Ovary (tissue), 7 donors: ENCODE measurements at regions not wholly inside any gene's neighbourhood (a gene's known extent, or its start where the extent isn't known, plus 50 kb on each side); places are given as distances from the start of the nearest gene placed in this dataset.

ENCODE experiments used
- DNase-seq, 5 donors: peaks; one replicate each; pipeline ENCODE4 v3.0.0-alpha.2; 2019 to 2020
- H3K27ac ChIP-seq, 2 donors: fragments of 200-600 bp; one replicate each; pipeline versions ENCODE4 v1.5.1 to v1.8.0; 2019 to 2022
- H3K27me3 ChIP-seq: fragments of 200-600 bp; one replicate; pipeline ENCODE4 v1.8.0; 2022
- H3K36me3 ChIP-seq: fragments of 200-600 bp; sonication (generic); one replicate; pipeline ENCODE4 v1.5.1; 2019
- H3K4me1 ChIP-seq: one replicate; pipeline ENCODE4 v1.8.1; 2013; ENCODE audit warnings: mild to moderate bottlenecking, moderate library complexity; ENCODE audit not compliant: insufficient read depth
- H3K4me3 ChIP-seq: fragments of 200-600 bp; sonication (generic); one replicate; pipeline ENCODE4 v1.5.1; 2017
- H3K9me3 ChIP-seq, 2 donors: fragments of 200-600 bp in 1 of 2; sonication (generic) in 1 of 2; one replicate each; pipeline versions ENCODE4 v1.5.1 to v1.8.1; 2013 to 2019; ENCODE audit warnings: mild to moderate bottlenecking in 1 of 2, moderate library complexity in 1 of 2
- CTCF ChIP-seq, 3 donors: fragments of 450-650 bp in 2 of 3; fragments of 200-600 bp in 1 of 3; IDR thresholded peaks; one replicate each; pipeline versions ENCODE4 v1.5.1 to v1.8.0; 2016 to 2022; ENCODE audit warnings: antibody characterized with exemption in 3 of 3, mild to moderate bottlenecking in 1 of 3
- EP300 ChIP-seq: sonication (generic); formaldehyde crosslinking; IDR thresholded peaks from one replicate; pipeline ENCODE4 v1.6.1; 2017; ENCODE audit warnings: antibody characterized with exemption
- POLR2A ChIP-seq: fragments of 450-650 bp; IDR thresholded peaks from one replicate; pipeline ENCODE4 v1.6.1; 2017; ENCODE audit warnings: antibody characterized with exemption, mild to moderate bottlenecking, moderate library complexity
- WGBS, 3 donors: extraction: QIAGEN DNeasy Blood & Tissue Kit in 1 of 3; methylation state at CpG; one replicate each; pipeline versions ENCODE4 v1.1.5 to v1.1.7; 2013 to 2017; 5-methylcytosine and 5-hydroxymethylcytosine counted together
- intact Hi-C, 4 donors: fragments of 100-400 bp; cut with DNase I; formaldehyde crosslinking; loops; one replicate each; pipeline versions ENCODE4 v1.11.0 to v1.15.1; 2022 to 2023
- donor health status: DM: no; HTN: no; CAD: no; lungs with moderate emphysema.
- donor health status: DM: no; HTN: no; CAD: no.
- donor health status: Bipolar disorder and iron deficiency.
- donor health status: DM: no; HTN: no; CAD: no.
- donor health status: DM: yes; HTN: yes; CAD: no.

GRCh38 chr4:128565565-128566186, 243.8 kb upstream of the JADE1 start:
- DNase-seq: peak; percentile 49 to 70 (median 65)
- Histone ChIP-seq H3K9me3 (no peaks in the 10 kb centered on the region), H3K27ac (no peak overlapping the region), H3K4me1 (peaks cover 5% of the 10 kb centered on the region), H3K36me3 (no peaks in the 10 kb centered on the region), H3K27me3 (no peaks in the 10 kb centered on the region), H3K4me3 (no peak overlapping the region)
- peak in 2 of 3 donors; percentile 43 to 48 for TF ChIP-seq CTCF (IDR thresholded peaks at IDR 0.05)
- no peak for TF ChIP-seq EP300
- intact Hi-C loops: loop anchor here in 1 of 4 donors (2.0 to 5.0 kb wide), 2 partner anchors 242 to 297 kb away; partner anchors contain the start of gene JADE1
- WGBS, 3 donors: 63 to 74% (median 71%) methylated on average over 4 of the region's 4 CpGs

GRCh38 chr4:128565054-128565453, 244.4 kb upstream of the JADE1 start:
- Histone ChIP-seq H3K9me3 (no peaks in the 10 kb centered on the region), H3K4me3 (no peak overlapping the region), H3K4me1 (peaks cover 4% of the 10 kb centered on the region), H3K27ac (no peak overlapping the region), H3K27me3 (no peaks in the 10 kb centered on the region), H3K36me3 (no peaks in the 10 kb centered on the region)
- TF ChIP-seq POLR2A (no peak), CTCF (IDR thresholded peaks at IDR 0.05) (no peak), EP300 (no peak)
- 85 to 96% (median 88%) methylated on average over 2 of the region's 2 CpGs for WGBS, 3 donors
- no peak for DNase-seq
- intact Hi-C loops: loop anchor here in 1 of 4 donors (2.0 to 5.0 kb wide), 2 partner anchors 242 to 298 kb away; partner anchors contain the start of gene JADE1

GRCh38 chr4:128564081-128564630, 245.3 kb upstream of the JADE1 start:
- DNase-seq: no peak
- no peaks in the 10 kb centered on the region for H3K27me3 ChIP-seq
- WGBS, 3 donors: 65 to 94% (median 89%) methylated on average over 2 of the region's 2 CpGs
- no peak overlapping the region for H3K27ac ChIP-seq
- TF ChIP-seq EP300: no peak
- TF ChIP-seq POLR2A: no peak
- no peak for TF ChIP-seq CTCF (IDR thresholded peaks at IDR 0.05)
- H3K36me3 ChIP-seq: no peaks in the 10 kb centered on the region
- intact Hi-C loops: loop anchor here in 1 of 4 donors (2.0 kb wide), 1 partner anchor 299 kb away; no protein-coding TSS in a partner anchor
- H3K4me3 ChIP-seq: no peak overlapping the region
- H3K9me3 ChIP-seq: no peaks in the 10 kb centered on the region
- H3K4me1 ChIP-seq: peaks cover 4% of the 10 kb centered on the region

- 53 to 72% (median 61%) methylated on average over 6 of the region's 6 CpGs for WGBS, 3 donors
- DNase-seq: no peak
- Histone ChIP-seq H3K4me3 (no peak overlapping the region), H3K27ac (no peak overlapping the region), H3K9me3 (no peaks in the 10 kb centered on the region), H3K27me3 (no peaks in the 10 kb centered on the region), H3K4me1 (no peaks in the 10 kb centered on the region), H3K36me3 (no peaks in the 10 kb centered on the region)
- TF ChIP-seq CTCF (IDR thresholded peaks at IDR 0.05): no peak
- no peak for TF ChIP-seq POLR2A
- intact Hi-C loops: no loop called here
Measured at GRCh38 chr4:128560754-128561495, 248.6 kb upstream of the JADE1 start.
